Liver (tissue), 8 donors: ENCODE measurements at regions not wholly inside any gene's neighbourhood (a gene's known extent, or its start where the extent isn't known, plus 50 kb on each side); places are given as distances from the start of the nearest gene placed in this dataset.

Experiments
- DNase-seq: peaks from one replicate; pipeline ENCODE4 v3.0.0-alpha.2; 2017; ENCODE audit warnings: low spot score
- H3K27ac ChIP-seq, 2 donors: one replicate each; pipeline ENCODE4 v1.7.0; 2013; ENCODE audit warnings: inconsistent platforms in 2 of 2, low read length in 2 of 2, control low read depth in 1 of 2, low read depth in 1 of 2, mild to moderate bottlenecking in 1 of 2
- H3K27me3 ChIP-seq, 4 donors: one replicate each; pipeline versions ENCODE4 v1.6.1 to v1.7.0; 2013; ENCODE audit warnings: low read length in 3 of 4, inconsistent platforms in 1 of 4, mild to moderate bottlenecking in 1 of 4, moderate library complexity in 1 of 4; ENCODE audit not compliant: control insufficient read depth in 4 of 4, insufficient read depth in 4 of 4
- H3K36me3 ChIP-seq, 4 donors: one replicate each; pipeline versions ENCODE4 v1.6.1 to v1.7.0; 2013; ENCODE audit warnings: low read length in 3 of 4, mild to moderate bottlenecking in 3 of 4, low read depth in 1 of 4, moderate library complexity in 1 of 4; ENCODE audit not compliant: control insufficient read depth in 4 of 4, insufficient read depth in 3 of 4
- H3K4me1 ChIP-seq, 4 donors: one replicate each; pipeline versions ENCODE4 v1.6.1 to v1.7.0; 2013; ENCODE audit warnings: low read length in 3 of 4, mild to moderate bottlenecking in 3 of 4, moderate library complexity in 1 of 4; ENCODE audit not compliant: control insufficient read depth in 4 of 4, insufficient read depth in 4 of 4
- H3K4me3 ChIP-seq, 3 donors: one replicate each; pipeline versions ENCODE4 v1.6.1 to v1.7.0; 2013; ENCODE audit warnings: low read length in 3 of 3, control low read depth in 1 of 3, low read depth in 1 of 3, mild to moderate bottlenecking in 1 of 3
- H3K9ac ChIP-seq, 2 donors: one replicate each; pipeline ENCODE4 v1.7.0; 2013; ENCODE audit warnings: low read length in 2 of 2, mild to moderate bottlenecking in 2 of 2, moderate library complexity in 2 of 2, control low read depth in 1 of 2, low read depth in 1 of 2
- H3K9me3 ChIP-seq, 4 donors: one replicate each; pipeline versions ENCODE4 v1.6.1 to v1.7.0; 2013; ENCODE audit warnings: low read length in 3 of 4; ENCODE audit not compliant: control insufficient read depth in 4 of 4
- EGR1 ChIP-seq, 2 donors: IDR thresholded peaks; 2 replicates each; pipeline ENCODE4 v1.6.1; 2016 to 2018; ENCODE audit warnings: antibody characterized with exemption in 2 of 2, low read depth in 2 of 2
- FOXA1 ChIP-seq: IDR thresholded peaks from 2 replicates; pipeline ENCODE4 v1.6.1; 2016; ENCODE audit warnings: antibody characterized with exemption
- FOXA2 ChIP-seq: IDR thresholded peaks from 2 replicates; pipeline ENCODE4 v1.6.1; 2016; ENCODE audit warnings: antibody characterized with exemption
- GABPA ChIP-seq, 2 donors: IDR thresholded peaks in 1 of 2; conservative IDR thresholded peaks in 1 of 2; 2 replicates each; pipeline ENCODE4 v1.6.1; 2016; ENCODE audit warnings: antibody characterized with exemption in 2 of 2, mild to moderate bottlenecking in 1 of 2, moderate library complexity in 1 of 2
- HNF4A ChIP-seq, 2 donors: conservative IDR thresholded peaks; 2 replicates each; pipeline ENCODE4 v1.6.1; 2016; ENCODE audit warnings: antibody characterized with exemption in 2 of 2, mild to moderate bottlenecking in 2 of 2
- HNF4G ChIP-seq: IDR thresholded peaks from 2 replicates; pipeline ENCODE4 v1.6.1; 2016; ENCODE audit warnings: antibody characterized with exemption
- JUND ChIP-seq, 2 donors: IDR thresholded peaks; 2 replicates each; pipeline ENCODE4 v1.6.1; 2016; ENCODE audit warnings: antibody characterized with exemption in 2 of 2
- NR2F2 ChIP-seq: IDR thresholded peaks from 2 replicates; pipeline ENCODE4 v1.6.1; 2016; ENCODE audit warnings: antibody characterized with exemption
- RAD21 ChIP-seq, 2 donors: IDR thresholded peaks; 2 replicates each; pipeline ENCODE4 v1.6.1; 2016; ENCODE audit warnings: antibody characterized with exemption in 2 of 2, mild to moderate bottlenecking in 2 of 2
- RXRA ChIP-seq, 2 donors: IDR thresholded peaks; 2 replicates each; pipeline ENCODE4 v1.6.1; 2017 to 2018; ENCODE audit warnings: antibody characterized with exemption in 2 of 2, mild to moderate bottlenecking in 1 of 2
- SP1 ChIP-seq: IDR thresholded peaks from 2 replicates; pipeline ENCODE4 v1.6.1; 2018; ENCODE audit warnings: antibody characterized with exemption, mild to moderate bottlenecking
- TAF1 ChIP-seq: conservative IDR thresholded peaks from 2 replicates; pipeline ENCODE4 v1.6.1; 2016; ENCODE audit warnings: antibody characterized with exemption, mild to moderate bottlenecking
- YY1 ChIP-seq: IDR thresholded peaks from 2 replicates; pipeline ENCODE4 v1.6.1; 2016; ENCODE audit warnings: antibody characterized with exemption, mild to moderate bottlenecking
- WGBS: extraction: QIAGEN DNeasy Blood & Tissue Kit; methylation state at CpG from one replicate; pipeline ENCODE4 v1.1.7; 2013; 5-methylcytosine and 5-hydroxymethylcytosine counted together
- TF ChIP-seq, protein P1 (sequence below): IDR thresholded peaks from 2 replicates; pipeline ENCODE4 v1.6.1; 2016; ENCODE audit warnings: antibody characterized with exemption, mild to moderate bottlenecking
- TF ChIP-seq, protein P2 (sequence below): IDR thresholded peaks from 2 replicates; pipeline ENCODE4 v1.6.1; 2016; ENCODE audit warnings: antibody characterized with exemption
- TF ChIP-seq, protein P3 (sequence below): IDR thresholded peaks from 2 replicates; pipeline ENCODE4 v1.6.1; 2016; ENCODE audit warnings: antibody characterized with exemption
- TF ChIP-seq, protein P4 (sequence below): IDR thresholded peaks from 2 replicates; pipeline ENCODE4 v1.6.1; 2016; ENCODE audit warnings: antibody characterized with exemption
- TF ChIP-seq, protein P5 (sequence below): fragments of 150-350 bp; IDR thresholded peaks from 2 replicates; pipeline ENCODE4 v1.5.1; 2017; ENCODE audit warnings: improper control_type of control experiment, low read depth, low read length; ENCODE audit not compliant: missing input control
- donor health status: healthy.
- donor health status: healthy.
- donor health status: healthy.
- donor health status: healthy.
- donor health status: healthy.

DNA sequence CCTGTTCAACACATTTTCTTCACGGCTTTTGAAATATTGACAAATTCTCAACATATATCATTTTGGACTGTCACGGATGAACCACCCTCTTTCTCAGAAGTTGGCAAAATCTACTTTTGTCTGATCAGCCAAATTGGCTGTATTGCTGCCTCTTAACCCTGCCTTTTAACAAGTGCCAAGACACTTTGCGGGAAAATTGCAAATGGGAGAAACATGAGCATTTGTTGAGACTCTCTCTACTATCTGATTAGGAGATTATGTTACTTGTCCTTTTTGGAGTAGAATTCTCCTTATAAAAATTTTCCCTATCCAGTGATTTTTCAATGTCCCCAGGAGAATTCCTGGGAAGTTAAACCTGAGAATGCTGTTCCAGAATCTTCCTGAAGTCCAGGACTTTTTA lies 256.2 kb upstream of the ZSWIM2 start:
- WGBS: 85% methylated on average over 3 of the region's 3 CpGs
- Histone ChIP-seq H3K9me3 (no peaks in the 10 kb centered on the region), H3K9ac (no peak overlapping the region), H3K4me1 (no peaks in the 10 kb centered on the region), H3K36me3 (no peaks in the 10 kb centered on the region), H3K27ac (no peak overlapping the region), H3K4me3 (no peak overlapping the region), H3K27me3 (no peaks in the 10 kb centered on the region)
- no peak for DNase-seq
- no peak for TF ChIP-seq NR2F2
- TF ChIP-seq HNF4A (conservative IDR thresholded peaks at IDR 0.05): no peak
- TF ChIP-seq, protein P1, sequence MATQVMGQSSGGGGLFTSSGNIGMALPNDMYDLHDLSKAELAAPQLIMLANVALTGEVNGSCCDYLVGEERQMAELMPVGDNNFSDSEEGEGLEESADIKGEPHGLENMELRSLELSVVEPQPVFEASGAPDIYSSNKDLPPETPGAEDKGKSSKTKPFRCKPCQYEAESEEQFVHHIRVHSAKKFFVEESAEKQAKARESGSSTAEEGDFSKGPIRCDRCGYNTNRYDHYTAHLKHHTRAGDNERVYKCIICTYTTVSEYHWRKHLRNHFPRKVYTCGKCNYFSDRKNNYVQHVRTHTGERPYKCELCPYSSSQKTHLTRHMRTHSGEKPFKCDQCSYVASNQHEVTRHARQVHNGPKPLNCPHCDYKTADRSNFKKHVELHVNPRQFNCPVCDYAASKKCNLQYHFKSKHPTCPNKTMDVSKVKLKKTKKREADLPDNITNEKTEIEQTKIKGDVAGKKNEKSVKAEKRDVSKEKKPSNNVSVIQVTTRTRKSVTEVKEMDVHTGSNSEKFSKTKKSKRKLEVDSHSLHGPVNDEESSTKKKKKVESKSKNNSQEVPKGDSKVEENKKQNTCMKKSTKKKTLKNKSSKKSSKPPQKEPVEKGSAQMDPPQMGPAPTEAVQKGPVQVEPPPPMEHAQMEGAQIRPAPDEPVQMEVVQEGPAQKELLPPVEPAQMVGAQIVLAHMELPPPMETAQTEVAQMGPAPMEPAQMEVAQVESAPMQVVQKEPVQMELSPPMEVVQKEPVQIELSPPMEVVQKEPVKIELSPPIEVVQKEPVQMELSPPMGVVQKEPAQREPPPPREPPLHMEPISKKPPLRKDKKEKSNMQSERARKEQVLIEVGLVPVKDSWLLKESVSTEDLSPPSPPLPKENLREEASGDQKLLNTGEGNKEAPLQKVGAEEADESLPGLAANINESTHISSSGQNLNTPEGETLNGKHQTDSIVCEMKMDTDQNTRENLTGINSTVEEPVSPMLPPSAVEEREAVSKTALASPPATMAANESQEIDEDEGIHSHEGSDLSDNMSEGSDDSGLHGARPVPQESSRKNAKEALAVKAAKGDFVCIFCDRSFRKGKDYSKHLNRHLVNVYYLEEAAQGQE: no peak
- TF ChIP-seq RAD21 (IDR thresholded peaks at IDR 0.05): no peak
- TF ChIP-seq SP1: no peak
- TF ChIP-seq, protein P2, sequence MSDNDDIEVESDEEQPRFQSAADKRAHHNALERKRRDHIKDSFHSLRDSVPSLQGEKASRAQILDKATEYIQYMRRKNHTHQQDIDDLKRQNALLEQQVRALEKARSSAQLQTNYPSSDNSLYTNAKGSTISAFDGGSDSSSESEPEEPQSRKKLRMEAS: no peak
- TF ChIP-seq HNF4G: no peak
- TF ChIP-seq, protein P3, sequence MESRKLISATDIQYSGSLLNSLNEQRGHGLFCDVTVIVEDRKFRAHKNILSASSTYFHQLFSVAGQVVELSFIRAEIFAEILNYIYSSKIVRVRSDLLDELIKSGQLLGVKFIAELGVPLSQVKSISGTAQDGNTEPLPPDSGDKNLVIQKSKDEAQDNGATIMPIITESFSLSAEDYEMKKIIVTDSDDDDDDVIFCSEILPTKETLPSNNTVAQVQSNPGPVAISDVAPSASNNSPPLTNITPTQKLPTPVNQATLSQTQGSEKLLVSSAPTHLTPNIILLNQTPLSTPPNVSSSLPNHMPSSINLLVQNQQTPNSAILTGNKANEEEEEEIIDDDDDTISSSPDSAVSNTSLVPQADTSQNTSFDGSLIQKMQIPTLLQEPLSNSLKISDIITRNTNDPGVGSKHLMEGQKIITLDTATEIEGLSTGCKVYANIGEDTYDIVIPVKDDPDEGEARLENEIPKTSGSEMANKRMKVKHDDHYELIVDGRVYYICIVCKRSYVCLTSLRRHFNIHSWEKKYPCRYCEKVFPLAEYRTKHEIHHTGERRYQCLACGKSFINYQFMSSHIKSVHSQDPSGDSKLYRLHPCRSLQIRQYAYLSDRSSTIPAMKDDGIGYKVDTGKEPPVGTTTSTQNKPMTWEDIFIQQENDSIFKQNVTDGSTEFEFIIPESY: no peak
- TF ChIP-seq YY1: no peak
- no peak for TF ChIP-seq EGR1 (IDR thresholded peaks at IDR 0.05; ENCODE audit: low read depth in 2 of 2)
- TF ChIP-seq, protein P4, sequence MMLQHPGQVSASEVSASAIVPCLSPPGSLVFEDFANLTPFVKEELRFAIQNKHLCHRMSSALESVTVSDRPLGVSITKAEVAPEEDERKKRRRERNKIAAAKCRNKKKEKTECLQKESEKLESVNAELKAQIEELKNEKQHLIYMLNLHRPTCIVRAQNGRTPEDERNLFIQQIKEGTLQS: no peak
- no peak for TF ChIP-seq RXRA (IDR thresholded peaks at IDR 0.05)
- TF ChIP-seq TAF1: no peak
- no peak for TF ChIP-seq JUND (IDR thresholded peaks at IDR 0.05)
- TF ChIP-seq FOXA1: no peak
- no peak for TF ChIP-seq GABPA (IDR thresholded peaks at IDR 0.05 in 1 of 2, conservative IDR thresholded peaks at IDR 0.05 in 1 of 2)
- no peak for TF ChIP-seq FOXA2

DNA sequence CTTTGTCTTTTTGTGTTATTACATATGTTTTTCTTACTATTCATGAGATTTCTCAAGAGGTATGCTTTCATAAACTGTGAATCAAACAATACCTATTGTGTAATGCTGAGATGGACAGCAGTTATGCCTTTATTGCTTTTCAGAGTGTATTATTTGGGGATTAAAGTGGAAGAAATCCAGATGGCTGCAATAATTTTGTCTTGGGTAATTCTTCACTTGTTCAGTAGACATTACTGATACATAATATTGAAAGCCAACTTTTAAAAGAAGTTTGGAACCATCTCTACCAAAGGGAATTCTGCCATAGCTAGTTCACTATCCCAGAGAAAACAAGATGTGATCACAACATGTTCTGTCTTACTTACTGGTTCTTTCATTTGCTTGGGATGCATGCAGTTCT lies 253.4 kb upstream of the ZSWIM2 start:
- Histone ChIP-seq H3K27me3 (no peaks in the 10 kb centered on the region), H3K9me3 (no peaks in the 10 kb centered on the region), H3K9ac (no peak overlapping the region), H3K4me3 (no peak overlapping the region), H3K4me1 (no peaks in the 10 kb centered on the region), H3K36me3 (no peaks in the 10 kb centered on the region), H3K27ac (no peak overlapping the region)
- TF ChIP-seq NR2F2 (no peak), FOXA2 (no peak), JUND (IDR thresholded peaks at IDR 0.05) (no peak), FOXA1 (no peak), RAD21 (IDR thresholded peaks at IDR 0.05) (no peak), HNF4G (no peak), GABPA (IDR thresholded peaks at IDR 0.05 in 1 of 2, conservative IDR thresholded peaks at IDR 0.05 in 1 of 2) (no peak)
- TF ChIP-seq, protein P4: no peak
- TF ChIP-seq, protein P5, sequence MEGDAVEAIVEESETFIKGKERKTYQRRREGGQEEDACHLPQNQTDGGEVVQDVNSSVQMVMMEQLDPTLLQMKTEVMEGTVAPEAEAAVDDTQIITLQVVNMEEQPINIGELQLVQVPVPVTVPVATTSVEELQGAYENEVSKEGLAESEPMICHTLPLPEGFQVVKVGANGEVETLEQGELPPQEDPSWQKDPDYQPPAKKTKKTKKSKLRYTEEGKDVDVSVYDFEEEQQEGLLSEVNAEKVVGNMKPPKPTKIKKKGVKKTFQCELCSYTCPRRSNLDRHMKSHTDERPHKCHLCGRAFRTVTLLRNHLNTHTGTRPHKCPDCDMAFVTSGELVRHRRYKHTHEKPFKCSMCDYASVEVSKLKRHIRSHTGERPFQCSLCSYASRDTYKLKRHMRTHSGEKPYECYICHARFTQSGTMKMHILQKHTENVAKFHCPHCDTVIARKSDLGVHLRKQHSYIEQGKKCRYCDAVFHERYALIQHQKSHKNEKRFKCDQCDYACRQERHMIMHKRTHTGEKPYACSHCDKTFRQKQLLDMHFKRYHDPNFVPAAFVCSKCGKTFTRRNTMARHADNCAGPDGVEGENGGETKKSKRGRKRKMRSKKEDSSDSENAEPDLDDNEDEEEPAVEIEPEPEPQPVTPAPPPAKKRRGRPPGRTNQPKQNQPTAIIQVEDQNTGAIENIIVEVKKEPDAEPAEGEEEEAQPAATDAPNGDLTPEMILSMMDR: no peak
- TF ChIP-seq, protein P1: no peak
- TF ChIP-seq, protein P2: no peak
- no peak for DNase-seq
